ENCODE measurements at regions not wholly inside any gene's neighbourhood (a gene's known extent, or its start where the extent isn't known, plus 50 kb on each side); places are given as distances from the start of the nearest gene placed in this dataset.
"Not testable (repeated sequence)": the region's sequence is repeated elsewhere in the genome, so short reads cannot be mapped to it uniquely, and the experiment has no call there.

DNA sequence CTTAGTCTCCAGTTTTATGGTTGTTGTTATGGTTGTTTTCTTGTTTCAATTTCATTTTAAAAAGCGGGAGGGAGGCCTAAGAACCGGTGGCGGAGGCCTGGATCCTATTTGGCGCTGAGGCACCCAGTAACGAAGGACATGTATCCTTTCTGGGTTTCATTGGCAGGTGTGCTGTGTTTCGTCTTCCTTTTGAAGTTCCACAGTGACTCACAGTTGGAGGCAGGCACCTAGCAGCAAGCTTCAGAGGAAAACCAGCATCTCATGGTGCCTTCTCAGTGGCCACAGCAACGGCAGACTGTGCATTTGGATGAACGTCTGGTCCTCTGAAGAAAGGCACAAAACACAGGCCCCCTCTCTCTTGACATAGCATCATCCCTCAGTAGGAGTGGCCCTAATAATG, 697.2 kb downstream of the EFNB2 start:
- ChIA-PET CTCF (interaction anchor here (0.5 kb wide), 1 partner anchor 440 kb away, joined by 3 read pairs; no protein-coding TSS in a partner anchor), POLR2A (no interaction called here)
- TF ChIP-seq KLF1 (tag by site-specific recombination; IDR thresholded peaks at IDR 0.05): no peak
- Histone ChIP-seq H3K9me3 (ENCODE audit: control insufficient read depth, insufficient read depth, low read depth, low read length) (no peaks in the 10 kb centered on the region), H3K27ac (ENCODE audit: extremely low read depth, low read depth, low read length) (no peak overlapping the region), H3K36me3 (ENCODE audit: control insufficient read depth in 2 of 2, insufficient read depth in 1 of 2, low read length in 2 of 2) (no peaks in the 10 kb centered on the region), H3K4me1 (ENCODE audit: control insufficient read depth, insufficient read depth, low read length) (no peaks in the 10 kb centered on the region), H3K4me3 (ENCODE audit: low read depth, low read length) (no peak overlapping the region)

DNA sequence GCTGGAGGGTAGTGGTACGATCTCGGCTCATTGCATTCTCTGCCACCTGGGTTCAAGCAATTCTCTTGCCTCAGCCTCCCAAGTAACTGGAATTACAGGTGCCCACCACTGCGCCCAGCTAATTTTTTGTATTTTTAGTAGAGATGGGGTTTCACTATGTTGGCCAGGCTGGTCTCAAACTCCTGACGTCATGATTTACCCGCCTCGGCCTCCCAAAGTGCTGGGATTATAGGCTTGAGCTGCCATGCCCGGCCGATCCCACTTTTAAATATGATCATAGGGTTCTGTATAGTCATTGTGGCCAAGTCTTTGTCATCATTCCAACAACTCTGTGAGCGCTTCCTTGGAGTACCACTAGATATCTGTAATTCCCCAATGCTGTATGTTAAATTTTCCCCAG, 698.2 kb downstream of the EFNB2 start:
- H3K27ac ChIP-seq (ENCODE audit: extremely low read depth, low read depth, low read length); H3K36me3 ChIP-seq (ENCODE audit: control insufficient read depth in 2 of 2, insufficient read depth in 1 of 2, low read length in 2 of 2); CTCF ChIA-PET; H3K9me3 ChIP-seq (ENCODE audit: control insufficient read depth, insufficient read depth, low read depth, low read length); H3K4me3 ChIP-seq (ENCODE audit: low read depth, low read length); H3K4me1 ChIP-seq (ENCODE audit: control insufficient read depth, insufficient read depth, low read length); POLR2A ChIA-PET: not testable (repeated sequence)

DNA sequence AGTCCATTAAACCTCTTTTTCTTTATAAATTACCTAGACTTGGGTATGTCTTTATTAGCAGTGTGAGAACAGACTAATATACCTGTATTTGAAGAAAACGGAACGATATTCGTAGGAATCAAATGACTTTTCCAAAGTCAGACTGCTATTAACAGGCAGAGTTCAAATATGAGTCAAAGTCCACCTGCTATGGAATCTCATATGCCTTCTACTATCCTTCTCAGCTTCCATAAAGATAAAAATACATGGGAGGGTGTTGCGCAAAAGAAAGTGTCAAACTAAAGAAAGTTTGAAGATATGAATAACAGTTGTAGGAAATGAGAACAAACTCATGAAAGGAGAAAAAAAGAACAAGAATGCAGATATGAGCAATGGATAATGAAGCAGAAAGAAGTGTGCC, 704.6 kb downstream of the EFNB2 start:
- Histone ChIP-seq H3K4me1 (ENCODE audit: control insufficient read depth, insufficient read depth, low read length) (no peaks in the 10 kb centered on the region), H3K36me3 (ENCODE audit: control insufficient read depth in 2 of 2, insufficient read depth in 1 of 2, low read length in 2 of 2) (no peaks in the 10 kb centered on the region), H3K27ac (ENCODE audit: extremely low read depth, low read depth, low read length) (no peak overlapping the region), H3K9me3 (ENCODE audit: control insufficient read depth, insufficient read depth, low read depth, low read length) (no peaks in the 10 kb centered on the region), H3K4me3 (ENCODE audit: low read depth, low read length) (no peak overlapping the region)
- CTCF ChIA-PET: no interaction called here
- no peak for TF ChIP-seq ZBTB17 (tag by site-specific recombination; IDR thresholded peaks at IDR 0.05)
- TF ChIP-seq SP3 (tag by site-specific recombination; IDR thresholded peaks at IDR 0.05): no peak
- TF ChIP-seq, protein P1, sequence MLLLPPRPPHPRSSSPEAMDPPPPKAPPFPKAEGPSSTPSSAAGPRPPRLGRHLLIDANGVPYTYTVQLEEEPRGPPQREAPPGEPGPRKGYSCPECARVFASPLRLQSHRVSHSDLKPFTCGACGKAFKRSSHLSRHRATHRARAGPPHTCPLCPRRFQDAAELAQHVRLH (tag by site-specific recombination; IDR thresholded peaks at IDR 0.05): no peak
- TF ChIP-seq SCRT2 (tag by site-specific recombination; IDR thresholded peaks at IDR 0.05): no peak
- no peak for TF ChIP-seq GFI1B (tag by site-specific recombination; IDR thresholded peaks at IDR 0.05)
- no peak for TF ChIP-seq ZNF10 (tag by site-specific recombination; IDR thresholded peaks at IDR 0.05)
- TF ChIP-seq ZNF155 (tag by site-specific recombination; IDR thresholded peaks at IDR 0.05): no peak
- no peak for TF ChIP-seq ZNF335 (tag by site-specific recombination; conservative IDR thresholded peaks at IDR 0.05)
- no peak for TF ChIP-seq ZNF311 (tag by site-specific recombination; IDR thresholded peaks at IDR 0.05; ENCODE audit: borderline replicate concordance)
- POLR2A ChIA-PET: no interaction called here

DNA sequence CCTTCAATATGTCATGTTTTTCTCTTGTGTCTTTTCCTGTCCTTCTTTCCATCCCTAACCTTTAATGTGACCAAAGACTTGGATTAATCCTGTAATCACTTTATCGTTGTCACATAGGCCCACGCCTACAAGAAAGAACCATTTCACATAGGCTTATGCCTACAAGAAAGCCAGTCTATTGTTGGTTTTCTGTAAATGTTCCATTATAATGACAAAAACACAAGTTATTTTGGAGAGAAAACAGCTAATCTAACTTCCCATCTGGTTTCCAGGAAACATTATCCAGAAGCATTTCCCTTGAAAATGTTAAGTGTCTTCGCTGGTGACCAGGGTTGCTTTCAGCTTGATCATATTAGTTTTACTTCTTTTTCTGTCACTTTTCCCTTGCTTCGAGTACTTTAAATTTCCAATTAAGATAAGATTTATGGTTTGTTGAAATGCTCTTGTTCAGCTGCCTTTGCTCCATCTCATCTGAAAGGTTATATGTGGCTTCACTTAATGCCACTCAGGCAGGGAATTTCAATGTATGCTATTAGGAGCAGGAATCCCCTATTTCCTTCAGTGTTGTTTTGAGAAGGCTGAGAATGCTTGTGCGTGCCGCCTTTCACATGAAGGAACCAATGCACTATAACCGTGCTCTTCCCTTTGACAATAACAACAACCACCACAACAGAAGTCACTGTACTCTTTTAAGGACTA, 708.2 kb downstream of the EFNB2 start:
- CTCF ChIA-PET: no interaction called here
- no peak overlapping the region for H3K4me3 ChIP-seq (ENCODE audit: low read depth, low read length)
- H3K9me3 ChIP-seq (ENCODE audit: control insufficient read depth, insufficient read depth, low read depth, low read length): no peaks in the 10 kb centered on the region
- TF ChIP-seq ZNF707 (tag by site-specific recombination; IDR thresholded peaks at IDR 0.05): no peak
- no peak for TF ChIP-seq ZEB2 (tag by site-specific recombination; IDR thresholded peaks at IDR 0.05)
- TF ChIP-seq, protein P2, sequence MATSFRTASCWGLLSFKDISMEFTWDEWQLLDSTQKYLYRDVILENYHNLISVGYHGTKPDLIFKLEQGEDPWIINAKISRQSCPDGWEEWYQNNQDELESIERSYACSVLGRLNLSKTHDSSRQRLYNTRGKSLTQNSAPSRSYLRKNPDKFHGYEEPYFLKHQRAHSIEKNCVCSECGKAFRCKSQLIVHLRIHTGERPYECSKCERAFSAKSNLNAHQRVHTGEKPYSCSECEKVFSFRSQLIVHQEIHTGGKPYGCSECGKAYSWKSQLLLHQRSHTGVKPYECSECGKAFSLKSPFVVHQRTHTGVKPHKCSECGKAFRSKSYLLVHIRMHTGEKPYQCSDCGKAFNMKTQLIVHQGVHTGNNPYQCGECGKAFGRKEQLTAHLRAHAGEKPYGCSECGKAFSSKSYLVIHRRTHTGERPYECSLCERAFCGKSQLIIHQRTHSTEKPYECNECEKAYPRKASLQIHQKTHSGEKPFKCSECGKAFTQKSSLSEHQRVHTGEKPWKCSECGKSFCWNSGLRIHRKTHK (tag by site-specific recombination; IDR thresholded peaks at IDR 0.05): no peak
- TF ChIP-seq KLF9 (tag by site-specific recombination; IDR thresholded peaks at IDR 0.05; ENCODE audit: low read depth): no peak
- TF ChIP-seq ZNF600 (tag by site-specific recombination; IDR thresholded peaks at IDR 0.05): no peak
- TF ChIP-seq, protein P3, sequence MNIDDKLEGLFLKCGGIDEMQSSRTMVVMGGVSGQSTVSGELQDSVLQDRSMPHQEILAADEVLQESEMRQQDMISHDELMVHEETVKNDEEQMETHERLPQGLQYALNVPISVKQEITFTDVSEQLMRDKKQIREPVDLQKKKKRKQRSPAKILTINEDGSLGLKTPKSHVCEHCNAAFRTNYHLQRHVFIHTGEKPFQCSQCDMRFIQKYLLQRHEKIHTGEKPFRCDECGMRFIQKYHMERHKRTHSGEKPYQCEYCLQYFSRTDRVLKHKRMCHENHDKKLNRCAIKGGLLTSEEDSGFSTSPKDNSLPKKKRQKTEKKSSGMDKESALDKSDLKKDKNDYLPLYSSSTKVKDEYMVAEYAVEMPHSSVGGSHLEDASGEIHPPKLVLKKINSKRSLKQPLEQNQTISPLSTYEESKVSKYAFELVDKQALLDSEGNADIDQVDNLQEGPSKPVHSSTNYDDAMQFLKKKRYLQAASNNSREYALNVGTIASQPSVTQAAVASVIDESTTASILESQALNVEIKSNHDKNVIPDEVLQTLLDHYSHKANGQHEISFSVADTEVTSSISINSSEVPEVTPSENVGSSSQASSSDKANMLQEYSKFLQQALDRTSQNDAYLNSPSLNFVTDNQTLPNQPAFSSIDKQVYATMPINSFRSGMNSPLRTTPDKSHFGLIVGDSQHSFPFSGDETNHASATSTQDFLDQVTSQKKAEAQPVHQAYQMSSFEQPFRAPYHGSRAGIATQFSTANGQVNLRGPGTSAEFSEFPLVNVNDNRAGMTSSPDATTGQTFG (tag by site-specific recombination; IDR thresholded peaks at IDR 0.05; ENCODE audit: borderline replicate concordance): no peak
- no peak for TF ChIP-seq ZNF48 (tag by site-specific recombination; IDR thresholded peaks at IDR 0.05)
- no peak for TF ChIP-seq ZNF404 (tag by site-specific recombination; IDR thresholded peaks at IDR 0.05)
- TF ChIP-seq, protein P4, sequence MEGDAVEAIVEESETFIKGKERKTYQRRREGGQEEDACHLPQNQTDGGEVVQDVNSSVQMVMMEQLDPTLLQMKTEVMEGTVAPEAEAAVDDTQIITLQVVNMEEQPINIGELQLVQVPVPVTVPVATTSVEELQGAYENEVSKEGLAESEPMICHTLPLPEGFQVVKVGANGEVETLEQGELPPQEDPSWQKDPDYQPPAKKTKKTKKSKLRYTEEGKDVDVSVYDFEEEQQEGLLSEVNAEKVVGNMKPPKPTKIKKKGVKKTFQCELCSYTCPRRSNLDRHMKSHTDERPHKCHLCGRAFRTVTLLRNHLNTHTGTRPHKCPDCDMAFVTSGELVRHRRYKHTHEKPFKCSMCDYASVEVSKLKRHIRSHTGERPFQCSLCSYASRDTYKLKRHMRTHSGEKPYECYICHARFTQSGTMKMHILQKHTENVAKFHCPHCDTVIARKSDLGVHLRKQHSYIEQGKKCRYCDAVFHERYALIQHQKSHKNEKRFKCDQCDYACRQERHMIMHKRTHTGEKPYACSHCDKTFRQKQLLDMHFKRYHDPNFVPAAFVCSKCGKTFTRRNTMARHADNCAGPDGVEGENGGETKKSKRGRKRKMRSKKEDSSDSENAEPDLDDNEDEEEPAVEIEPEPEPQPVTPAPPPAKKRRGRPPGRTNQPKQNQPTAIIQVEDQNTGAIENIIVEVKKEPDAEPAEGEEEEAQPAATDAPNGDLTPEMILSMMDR (tag by site-specific recombination; IDR thresholded peaks at IDR 0.05): no peak
- no peak for TF ChIP-seq HOXD13 (CRISPR knock-in tag; IDR thresholded peaks at IDR 0.05; ENCODE audit: borderline replicate concordance)
- TF ChIP-seq ZNF514 (tag by site-specific recombination; IDR thresholded peaks at IDR 0.05): no peak
- no peaks in the 10 kb centered on the region for H3K4me1 ChIP-seq (ENCODE audit: control insufficient read depth, insufficient read depth, low read length)
- POLR2A ChIA-PET: no interaction called here
- no peaks in the 10 kb centered on the region for H3K36me3 ChIP-seq (ENCODE audit: control insufficient read depth in 2 of 2, insufficient read depth in 1 of 2, low read length in 2 of 2)
- H3K27ac ChIP-seq (ENCODE audit: extremely low read depth, low read depth, low read length): no peak overlapping the region
